Spleen (tissue), 7 donors: ENCODE measurements at regions not wholly inside any gene's neighbourhood (a gene's known extent, or its start where the extent isn't known, plus 50 kb on each side); places are given as distances from the start of the nearest gene placed in this dataset.

Experiments
- POLR2A ChIP-seq, 3 donors: fragments of 450-650 bp; IDR thresholded peaks; one replicate each; pipeline ENCODE4 v1.5.1; 2017; ENCODE audit warnings: antibody characterized with exemption in 3 of 3, mild to moderate bottlenecking in 1 of 3
- TF ChIP-seq, protein P1 (sequence below), 11 experiments: fragments of 200-600 bp in 7 of 11; fragments of 450-650 bp in 4 of 11; sonication (generic) in 4 of 11; IDR thresholded peaks in 8 of 11; conservative IDR thresholded peaks in 3 of 11; 1 replicate in 7 of 11; 2 replicates in 4 of 11; pipeline versions ENCODE4 v1.4.0 to v1.8.0; 2016 to 2021; ENCODE audit warnings: antibody characterized with exemption in 11 of 11, inconsistent platforms in 4 of 11, mild to moderate bottlenecking in 1 of 11
- donor health status: DM: no; HTN: no; CAD: no; lungs with moderate emphysema.
- donor health status: DM: no; HTN: no; CAD: no.
- donor health status: DM: no; HTN: no; CAD: no.

DNA sequence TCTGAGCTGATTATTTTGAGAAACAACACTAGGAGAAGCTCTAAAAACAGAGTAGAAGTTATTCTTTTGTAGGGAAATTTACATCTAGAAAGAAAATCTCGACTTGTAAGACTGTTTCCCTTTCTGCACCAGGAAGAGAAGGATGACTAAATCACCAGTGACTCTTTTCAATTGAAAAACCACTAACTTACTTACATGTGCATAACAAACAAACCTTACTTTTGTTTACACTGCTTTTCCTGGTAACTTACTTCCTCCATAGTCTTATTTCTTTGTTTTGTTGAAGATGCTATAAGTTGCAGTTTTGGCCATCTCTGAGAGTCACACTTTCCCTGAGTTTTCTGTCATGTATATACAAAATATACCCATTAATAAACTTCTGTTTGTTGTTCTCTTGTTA lies 293.6 kb upstream of the FAT4 start:
- TF ChIP-seq, protein P1, sequence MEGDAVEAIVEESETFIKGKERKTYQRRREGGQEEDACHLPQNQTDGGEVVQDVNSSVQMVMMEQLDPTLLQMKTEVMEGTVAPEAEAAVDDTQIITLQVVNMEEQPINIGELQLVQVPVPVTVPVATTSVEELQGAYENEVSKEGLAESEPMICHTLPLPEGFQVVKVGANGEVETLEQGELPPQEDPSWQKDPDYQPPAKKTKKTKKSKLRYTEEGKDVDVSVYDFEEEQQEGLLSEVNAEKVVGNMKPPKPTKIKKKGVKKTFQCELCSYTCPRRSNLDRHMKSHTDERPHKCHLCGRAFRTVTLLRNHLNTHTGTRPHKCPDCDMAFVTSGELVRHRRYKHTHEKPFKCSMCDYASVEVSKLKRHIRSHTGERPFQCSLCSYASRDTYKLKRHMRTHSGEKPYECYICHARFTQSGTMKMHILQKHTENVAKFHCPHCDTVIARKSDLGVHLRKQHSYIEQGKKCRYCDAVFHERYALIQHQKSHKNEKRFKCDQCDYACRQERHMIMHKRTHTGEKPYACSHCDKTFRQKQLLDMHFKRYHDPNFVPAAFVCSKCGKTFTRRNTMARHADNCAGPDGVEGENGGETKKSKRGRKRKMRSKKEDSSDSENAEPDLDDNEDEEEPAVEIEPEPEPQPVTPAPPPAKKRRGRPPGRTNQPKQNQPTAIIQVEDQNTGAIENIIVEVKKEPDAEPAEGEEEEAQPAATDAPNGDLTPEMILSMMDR (IDR thresholded peaks at IDR 0.05 in 8 of 11, conservative IDR thresholded peaks at IDR 0.05 in 3 of 11) = no peak
- TF ChIP-seq POLR2A (IDR thresholded peaks at IDR 0.05) = no peak
